CD4-positive, alpha-beta T cell treated with Interleukin-4 for 4 hours (primary cell): ENCODE measurements at regions not wholly inside any gene's neighbourhood (a gene's known extent, or its start where the extent isn't known, plus 50 kb on each side); places are given as distances from the start of the nearest gene placed in this dataset.

Experiments
- DNase-seq: peaks from one replicate; pipeline ENCODE4 v3.0.0-alpha.2; 2020

DNA sequence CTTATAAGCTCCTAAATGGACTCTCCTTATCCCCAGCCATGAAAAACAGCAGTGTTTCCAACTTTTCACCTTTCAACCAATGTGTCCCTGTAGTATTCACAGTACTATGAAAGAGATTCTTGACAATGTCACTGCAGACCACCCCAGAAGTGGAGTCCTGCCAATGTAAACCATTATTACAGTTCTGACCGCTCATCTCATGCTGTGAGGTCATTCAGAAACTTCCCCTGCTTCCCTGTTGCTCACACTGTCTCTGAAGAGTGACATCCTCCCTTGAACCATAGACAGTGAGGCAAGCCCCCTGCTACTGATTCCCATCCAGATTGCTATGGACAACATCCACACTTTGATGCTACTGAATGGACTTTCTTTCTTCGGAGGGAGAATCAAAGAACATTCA is 1523.7 kb upstream of the ACVR2A start:
- no peak for DNase-seq

DNA sequence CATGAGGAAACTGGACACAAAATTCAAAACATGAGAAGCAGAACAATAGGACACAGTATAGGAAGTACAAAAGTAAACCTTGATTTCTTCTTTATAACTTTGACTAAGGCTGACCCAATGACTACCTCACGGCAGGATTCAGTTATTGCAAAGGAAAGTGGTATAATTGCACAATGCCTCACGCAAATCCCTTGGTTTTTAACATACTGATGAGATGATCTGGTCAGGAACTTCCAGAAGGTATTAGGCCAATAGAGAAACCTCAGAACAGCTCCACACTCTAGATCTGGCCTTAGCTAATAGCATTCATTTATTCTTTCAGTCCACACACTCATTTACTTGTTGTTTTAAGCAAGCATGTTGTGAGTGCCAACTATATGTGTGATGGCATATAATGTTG is 1526.9 kb upstream of the ACVR2A start:
- DNase-seq: no peak

DNA sequence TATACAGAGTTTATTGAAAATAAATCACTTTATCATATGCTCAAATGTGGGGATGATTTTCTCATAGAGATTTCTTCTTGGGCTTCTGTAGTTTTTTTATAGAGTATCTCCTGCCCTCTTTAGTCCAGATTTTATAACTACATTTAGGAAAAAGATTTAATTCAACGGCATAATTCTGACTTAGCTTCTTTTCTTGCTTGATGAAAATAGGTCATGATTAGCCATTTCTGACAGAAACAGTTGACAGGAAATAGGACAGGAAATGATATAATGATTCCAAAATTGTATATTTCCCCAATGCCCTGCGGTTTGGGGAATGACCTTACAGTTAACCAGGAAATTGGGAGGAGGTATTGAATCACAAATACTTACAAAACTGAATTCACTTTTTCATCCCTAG is 1531.9 kb upstream of the ACVR2A start:
- DNase-seq: no peak

DNA sequence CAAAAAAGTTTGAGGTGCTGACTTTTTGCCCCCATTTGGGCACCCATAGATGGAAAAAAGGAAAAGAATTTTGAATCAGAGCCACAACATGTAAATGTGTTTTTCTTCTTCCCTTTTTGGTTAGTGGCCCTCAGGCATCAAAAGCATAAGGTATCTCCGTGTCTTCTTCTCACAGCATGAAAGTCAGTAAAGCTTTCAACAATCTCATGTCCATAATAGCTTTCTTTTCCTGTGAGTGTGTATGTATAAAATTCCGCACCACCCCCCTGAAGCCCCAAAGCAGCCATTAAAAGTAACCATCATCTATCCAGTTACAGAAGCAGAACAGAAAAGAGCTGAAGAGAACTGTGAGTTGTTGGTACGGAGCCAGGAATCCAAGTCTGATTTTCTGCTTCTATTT is 1539.7 kb upstream of the ACVR2A start:
- no peak for DNase-seq

DNA sequence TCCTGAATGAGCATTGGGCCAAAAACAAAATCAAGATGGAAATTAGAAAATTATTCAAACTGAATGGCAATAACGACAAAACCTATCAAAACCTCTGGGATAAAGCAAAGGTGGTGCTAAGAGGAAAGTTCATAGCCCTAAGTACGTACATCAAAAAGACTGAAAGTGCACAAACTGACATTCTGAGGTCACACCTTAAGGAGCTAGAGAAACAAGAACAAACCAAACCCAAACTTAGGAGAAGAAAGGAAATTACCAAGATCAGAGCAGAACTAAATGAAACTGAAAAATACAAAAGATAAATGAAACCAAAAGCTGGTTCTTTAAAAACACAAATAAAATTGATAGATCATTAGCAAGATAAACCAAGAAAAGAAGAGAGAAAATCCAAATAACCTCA is 1543.5 kb upstream of the ACVR2A start:
- no peak for DNase-seq

DNA sequence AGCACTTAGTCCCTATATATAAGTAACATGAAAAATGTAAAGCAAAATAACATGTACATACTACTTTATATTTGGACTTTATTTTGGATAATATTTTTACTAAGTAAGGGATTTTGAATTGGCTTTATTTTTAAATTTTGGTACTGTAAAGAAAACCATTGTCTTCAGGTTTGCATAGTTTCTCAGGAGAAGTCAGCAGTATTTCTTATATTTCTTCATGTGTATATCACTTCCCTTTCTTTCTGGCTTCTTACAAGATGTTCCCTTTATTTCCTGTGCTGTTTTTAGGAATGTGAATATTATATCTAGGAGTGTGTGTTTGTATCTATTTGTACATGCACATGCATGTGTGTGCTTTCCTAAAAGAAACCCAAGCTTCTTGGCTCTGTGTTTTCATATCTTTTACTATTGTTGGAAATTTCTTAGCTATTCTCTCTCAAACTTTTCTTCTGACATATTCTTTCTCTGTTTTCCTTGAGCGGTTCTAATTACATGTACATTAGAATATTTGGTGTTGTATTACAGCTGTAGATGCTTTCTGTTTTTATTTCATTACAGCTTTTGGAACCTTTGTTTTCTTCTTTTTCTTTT is 1549.7 kb upstream of the ACVR2A start:
- DNase-seq: no peak

DNA sequence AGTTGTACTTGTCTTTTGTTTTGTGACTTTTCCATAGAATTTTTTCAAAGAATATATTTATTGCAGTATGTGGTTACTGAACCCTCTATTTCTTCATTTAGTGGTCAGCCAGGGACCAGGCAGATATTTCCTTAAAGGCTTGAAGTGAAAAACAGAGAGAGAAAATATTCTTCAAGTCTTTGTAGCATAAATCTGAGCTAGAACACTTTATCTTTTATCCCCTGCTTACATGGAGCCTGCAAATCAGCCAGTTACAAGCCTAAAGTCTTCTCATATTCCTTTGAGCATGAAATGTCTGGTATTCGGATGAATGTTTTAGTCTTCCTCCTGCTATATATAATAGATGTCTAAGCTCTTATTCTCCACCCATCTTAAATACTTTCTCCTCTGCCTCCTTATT is 1557.5 kb upstream of the ACVR2A start:
- DNase-seq: no peak

DNA sequence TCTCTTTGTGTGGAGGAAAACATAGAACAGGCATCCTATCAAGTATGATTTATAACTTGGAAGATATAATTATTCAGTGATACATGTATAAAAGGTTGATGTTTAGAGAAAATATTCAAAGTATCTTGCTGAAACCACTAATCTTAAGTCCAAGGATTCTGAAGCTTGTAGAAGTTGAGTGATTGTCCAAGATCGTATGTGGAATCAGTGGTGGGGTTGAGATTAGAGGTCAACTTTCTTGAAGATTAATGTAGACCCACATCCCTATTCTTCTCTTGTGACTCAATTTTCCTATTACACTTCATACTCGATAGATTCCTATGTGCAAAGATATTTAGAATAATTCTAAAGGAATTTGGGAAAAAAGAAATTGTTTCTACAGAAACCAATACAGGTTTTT is 1565.9 kb upstream of the ACVR2A start:
- no peak for DNase-seq

DNA sequence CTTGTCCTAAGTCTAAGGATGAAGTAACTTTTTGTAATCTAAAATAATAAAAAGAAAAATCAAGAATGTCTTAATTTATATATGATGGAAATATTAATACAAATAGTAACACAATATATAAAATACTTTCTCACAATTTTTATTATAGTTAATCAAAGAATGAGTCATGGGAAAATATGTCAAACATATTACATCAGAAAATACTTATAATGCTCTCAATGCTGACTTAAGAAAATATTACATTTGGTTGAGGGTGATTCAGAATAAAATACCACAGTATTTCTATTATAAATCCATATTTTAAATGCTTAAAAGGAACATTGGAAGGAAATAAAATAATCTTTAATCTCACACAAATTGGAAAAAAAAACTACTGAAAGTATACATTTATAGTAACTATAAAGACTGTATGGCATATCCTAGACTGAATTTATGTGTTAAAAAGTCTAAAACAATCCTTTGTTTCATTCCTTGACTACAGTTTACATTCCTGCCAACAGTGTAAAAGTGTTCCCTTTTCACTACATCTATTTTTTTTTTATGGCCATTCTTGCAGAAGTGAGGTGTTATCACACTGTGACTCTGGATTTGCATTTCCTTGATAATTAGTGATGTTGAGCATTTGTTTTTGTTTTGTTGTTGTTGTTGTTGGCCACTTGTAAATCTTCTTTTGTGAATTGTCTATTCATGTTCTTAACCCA is 1573.5 kb upstream of the ACVR2A start:
- no peak for DNase-seq

DNA sequence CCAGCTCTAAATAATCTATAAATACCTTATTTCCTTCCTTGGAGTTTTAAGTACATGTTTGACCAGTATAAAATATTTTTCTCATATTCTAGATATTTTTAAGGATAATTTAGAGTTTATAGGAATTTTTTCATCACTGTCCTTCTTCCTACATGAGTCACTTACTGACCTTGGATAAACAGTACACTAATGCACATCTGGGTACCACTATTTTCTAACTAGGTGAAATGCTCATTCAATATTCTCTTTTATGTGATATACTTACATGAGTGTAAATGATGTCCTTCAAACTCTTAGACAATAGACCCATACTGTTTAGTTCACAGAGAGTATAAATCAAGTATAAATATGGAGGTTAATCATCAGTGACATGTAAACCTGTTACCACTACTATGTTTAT is 1574.2 kb upstream of the ACVR2A start:
- DNase-seq: no peak

DNA sequence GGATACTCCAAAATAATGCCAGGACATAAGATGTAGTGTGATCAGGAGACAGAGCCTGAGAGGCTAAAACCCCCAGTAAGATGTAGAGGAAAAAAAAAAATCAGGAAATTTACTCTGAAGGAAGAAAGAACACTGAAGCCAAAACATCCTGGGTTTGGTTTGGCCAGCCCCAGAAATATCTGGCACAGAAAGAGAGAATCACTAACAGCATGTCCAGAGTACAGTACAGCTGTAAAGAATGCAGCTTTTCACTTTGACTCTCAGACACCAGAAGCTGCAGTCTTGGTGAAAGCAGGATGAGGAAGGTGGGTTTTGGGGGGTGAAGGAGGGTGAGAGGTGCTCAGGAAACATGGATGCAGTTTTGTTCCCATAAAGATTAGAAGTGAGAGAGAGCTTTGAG is 1577.7 kb upstream of the ACVR2A start:
- no peak for DNase-seq

DNA sequence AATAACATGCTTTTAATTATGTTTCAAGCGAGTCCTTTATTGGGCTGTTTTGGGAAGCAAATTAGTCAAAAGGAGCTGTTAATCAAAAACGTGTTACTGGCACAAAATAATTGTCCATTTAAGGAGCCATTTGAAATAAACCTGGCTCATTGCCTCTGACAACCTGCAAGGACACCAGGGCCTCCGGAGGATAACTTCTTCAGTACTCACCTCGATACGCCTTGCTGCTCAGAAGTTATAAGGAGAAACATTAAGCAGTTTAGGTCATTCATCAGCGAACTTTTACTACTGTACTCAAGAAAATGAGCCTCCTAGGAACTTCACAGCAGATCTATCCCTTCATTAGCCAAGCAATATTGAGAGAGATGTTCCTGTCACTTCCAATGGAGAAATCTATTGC is 1579.2 kb upstream of the ACVR2A start:
- no peak for DNase-seq

DNA sequence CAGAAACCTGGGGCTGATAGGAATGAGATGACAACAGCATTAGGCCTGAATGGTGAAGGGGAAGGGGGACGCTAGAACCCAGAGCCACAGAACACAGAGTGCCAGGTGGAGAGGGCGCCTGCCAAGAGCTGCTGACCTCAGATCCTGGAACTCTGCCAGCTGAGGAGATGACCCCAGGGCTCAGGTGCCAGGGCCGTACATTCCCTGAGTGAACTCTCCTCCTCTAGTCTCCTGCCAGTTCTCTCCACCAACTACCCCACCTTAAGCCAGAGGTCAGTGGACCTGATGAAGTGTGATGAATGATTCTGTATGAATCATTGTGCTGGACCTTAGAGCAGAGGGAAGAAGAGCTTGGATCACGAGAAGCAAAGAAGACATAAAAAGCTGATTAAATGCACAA is 1582.2 kb upstream of the ACVR2A start:
- DNase-seq: no peak

DNA sequence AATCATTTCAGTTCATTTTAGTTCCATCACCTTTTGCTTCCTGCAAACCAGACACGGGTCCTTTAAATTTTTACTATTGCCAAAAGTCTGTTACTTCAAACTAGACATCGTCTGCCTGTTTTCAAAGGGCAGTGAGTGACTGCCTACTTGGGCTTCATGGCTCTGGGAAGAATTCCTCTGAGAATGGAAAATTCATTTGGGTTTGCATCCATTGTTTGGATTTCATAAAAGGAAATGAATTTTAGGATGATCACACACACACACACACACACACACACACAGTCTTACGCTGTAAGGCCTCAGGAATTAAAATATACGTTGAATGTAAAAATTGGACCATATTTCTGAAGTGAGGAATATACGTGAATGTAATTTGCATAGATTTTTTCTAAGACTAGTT is 1584.3 kb upstream of the ACVR2A start:
- no peak for DNase-seq

DNA sequence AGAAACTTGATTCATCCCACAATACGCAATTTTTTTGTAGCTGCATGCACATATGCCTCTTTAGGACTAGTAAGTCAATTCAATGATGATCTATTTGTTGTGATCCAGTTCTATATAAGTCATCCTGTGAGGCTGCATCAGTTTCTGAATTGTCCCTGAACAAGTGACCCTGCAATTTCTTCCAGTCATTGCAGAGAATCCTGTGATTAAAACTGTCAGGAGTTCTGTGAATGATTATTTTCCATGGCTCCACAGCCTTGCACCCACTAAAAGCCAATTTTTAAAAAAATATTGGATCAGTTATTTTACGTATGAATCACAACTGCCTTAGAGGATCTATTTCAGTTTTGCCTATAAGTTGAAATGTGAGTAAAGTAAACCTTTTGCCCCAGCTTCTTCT is 1585.0 kb upstream of the ACVR2A start:
- no peak for DNase-seq

DNA sequence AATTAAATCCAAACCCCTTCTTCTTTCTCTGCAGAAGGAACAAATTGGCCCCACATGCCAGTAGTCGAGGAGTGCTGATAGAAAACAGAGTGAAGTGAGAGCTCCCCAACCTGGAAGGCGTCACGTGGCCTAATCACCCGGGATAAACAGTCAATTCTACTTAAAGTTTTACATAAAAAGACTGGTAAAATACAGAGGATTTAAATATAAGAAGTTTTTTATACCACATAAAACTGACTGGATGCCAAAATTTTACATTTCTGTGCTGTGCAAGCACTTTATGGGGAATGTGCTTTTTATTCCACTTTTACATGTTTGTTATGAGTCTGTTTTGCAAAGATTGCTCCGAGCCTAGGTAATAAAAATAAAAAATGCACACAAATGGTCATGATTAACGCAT is 1586.8 kb upstream of the ACVR2A start:
- no peak for DNase-seq

DNA sequence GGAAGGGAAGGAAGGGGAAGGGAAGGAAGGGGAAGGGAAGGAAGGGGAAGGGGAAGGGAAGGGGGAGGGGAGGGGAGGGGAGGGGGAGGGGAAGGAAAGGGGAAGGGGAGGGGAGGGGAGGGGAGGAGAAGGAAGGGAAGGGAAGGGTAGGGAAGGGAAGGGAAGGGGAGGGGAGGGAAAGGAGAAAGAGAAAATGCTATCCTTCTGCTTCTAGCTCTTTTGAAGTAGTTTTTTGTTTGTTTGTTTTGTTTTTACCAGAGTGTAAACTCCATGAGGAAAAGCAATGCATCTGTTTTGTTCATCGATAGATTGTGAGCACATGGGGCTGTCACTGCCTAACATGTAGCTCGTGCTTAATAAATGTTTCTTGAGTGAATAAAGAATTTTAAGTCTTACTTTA is 1592.7 kb upstream of the ACVR2A start:
- DNase-seq: no peak

DNA sequence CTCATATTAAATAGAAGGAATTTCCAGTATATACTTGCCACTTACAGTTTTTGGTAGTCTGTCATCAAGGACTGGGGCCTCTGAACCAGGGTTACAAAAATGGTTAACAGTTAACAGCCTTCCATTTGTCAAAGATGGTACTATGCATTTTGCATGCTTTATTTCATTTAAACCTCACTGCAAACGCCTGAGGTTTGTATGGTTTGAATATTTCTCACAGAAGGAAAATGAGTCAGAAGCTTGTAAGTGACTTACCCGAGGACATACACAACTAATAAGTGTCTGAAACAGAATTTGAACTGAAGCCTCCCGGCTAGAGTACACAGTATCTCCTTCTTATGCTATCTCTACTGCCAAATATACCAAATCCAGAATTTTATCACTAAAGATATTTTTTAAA is 1593.5 kb upstream of the ACVR2A start:
- DNase-seq: no peak

DNA sequence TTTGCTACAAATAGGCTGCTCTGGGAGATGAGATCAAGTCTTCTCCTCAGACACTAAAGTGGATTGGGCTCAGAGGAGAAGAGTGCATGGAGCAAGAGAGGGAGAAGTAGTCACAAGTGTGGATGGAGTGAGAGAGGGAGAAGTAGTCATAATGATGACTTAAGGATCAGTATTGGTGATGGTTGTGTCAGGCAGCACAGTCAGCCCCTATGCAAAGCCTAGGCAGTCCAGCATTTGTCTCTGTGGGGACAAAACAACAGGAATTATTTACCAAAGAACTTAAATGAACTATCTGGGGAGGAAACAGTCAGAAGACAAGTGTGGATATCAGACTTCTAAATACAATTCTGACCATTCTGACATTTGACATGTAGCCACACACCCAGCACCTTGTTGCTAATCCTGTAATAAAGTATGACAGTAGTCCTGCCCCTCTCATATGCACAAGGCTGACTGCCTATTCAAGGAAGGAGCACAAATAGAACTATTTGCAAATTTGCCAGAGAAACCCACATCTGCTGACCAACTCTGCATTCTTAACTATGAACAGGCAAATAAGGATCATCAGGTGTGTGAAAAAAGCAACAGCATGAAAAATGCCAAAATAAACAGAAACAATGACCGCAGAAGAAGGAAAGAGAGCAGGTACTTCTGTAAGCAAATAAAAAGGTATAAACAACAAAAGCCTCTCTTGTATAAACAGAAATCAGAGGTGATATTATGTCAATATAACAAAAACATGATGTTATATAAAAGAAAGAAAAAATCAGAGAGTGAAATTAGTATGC is 1597.9 kb upstream of the ACVR2A start:
- no peak for DNase-seq

DNA sequence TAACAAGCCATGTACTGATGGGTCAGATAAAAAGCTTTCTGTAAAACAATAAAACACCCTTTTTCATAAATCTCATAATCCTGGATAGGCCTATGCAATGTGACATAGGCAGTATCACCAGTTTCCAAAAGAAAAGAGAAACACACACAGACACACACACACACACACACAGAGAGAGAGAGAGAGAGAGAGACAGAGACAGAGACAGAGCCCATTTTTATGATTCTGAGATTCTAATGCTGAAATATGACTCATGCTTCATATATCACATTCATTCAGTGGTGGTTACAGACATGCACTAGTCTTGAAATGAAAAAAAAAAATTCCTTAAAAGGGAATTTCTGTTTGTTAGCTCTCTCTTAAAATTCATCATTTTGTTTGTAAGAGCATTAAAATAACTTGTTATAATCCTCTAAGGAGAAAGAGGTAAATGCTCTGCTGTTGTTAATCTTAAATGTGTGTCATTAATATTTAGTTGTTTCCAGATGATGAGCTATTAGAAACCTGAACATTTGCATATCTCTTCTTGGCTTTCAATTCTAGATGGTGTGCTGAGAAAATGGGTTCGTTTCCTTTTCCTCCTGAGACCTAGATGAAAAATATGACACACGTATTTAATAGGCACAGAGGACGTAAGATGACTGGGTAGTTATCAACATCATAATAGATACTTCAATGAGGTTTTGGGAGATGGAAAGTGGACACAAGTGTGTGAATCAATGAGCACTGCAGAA is 1598.7 kb upstream of the ACVR2A start:
- DNase-seq: no peak

DNA sequence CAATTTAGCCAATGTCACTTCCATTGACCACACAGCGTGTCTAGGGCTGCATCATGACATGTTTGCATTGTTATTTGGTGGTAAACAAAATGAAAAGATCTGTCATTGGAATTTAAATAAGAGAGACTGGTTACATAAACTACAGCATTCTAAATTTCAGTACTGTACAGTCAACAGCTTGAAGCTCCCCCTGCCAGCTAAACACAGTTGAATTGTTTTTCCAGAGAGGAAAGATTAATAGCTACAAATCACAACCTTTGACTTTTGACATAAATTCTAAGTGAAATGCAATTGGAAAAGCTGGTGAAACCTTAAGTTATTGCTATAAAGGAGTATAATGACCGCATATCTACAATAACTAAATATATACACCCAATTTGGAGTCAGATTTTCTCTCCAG is 1600.0 kb upstream of the ACVR2A start:
- DNase-seq: no peak

DNA sequence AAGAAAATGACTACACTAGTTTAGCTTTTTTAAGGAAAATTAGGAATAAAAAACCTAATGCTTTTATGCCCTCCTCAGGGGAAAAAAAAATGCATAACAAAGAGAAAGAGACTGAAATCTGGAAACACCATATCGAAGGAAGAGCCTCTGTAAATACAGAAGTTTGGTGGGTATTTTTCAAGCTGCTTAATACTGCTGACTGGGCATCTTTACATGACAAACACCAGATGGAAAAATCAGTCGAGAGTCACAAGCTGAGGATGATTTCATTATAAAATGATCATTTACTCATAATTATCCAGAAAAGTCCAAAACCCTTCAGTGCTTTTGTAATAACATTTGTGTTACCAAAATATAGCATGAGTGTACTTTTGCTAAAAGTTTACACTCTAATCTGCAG is 1600.7 kb upstream of the ACVR2A start:
- DNase-seq: no peak

DNA sequence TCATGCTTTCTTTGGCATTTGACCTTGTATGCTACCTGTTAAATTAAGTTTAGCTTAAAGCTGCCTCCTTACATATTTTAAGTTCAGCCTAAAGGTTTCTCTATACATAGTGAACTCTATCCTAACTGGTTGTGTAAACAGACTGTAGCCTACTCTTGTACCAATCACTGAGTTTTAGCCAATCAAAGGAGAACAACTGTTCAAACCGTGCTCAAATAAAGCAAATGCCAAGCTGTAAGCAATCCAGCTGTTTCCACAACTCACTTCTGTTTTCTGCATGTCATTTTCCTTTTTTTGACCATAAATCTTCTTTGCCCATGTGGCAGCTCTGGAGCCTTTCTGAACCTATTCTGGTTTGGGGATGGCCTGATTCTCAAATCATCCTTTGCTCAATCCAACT is 1603.8 kb upstream of the ACVR2A start:
- DNase-seq: no peak

DNA sequence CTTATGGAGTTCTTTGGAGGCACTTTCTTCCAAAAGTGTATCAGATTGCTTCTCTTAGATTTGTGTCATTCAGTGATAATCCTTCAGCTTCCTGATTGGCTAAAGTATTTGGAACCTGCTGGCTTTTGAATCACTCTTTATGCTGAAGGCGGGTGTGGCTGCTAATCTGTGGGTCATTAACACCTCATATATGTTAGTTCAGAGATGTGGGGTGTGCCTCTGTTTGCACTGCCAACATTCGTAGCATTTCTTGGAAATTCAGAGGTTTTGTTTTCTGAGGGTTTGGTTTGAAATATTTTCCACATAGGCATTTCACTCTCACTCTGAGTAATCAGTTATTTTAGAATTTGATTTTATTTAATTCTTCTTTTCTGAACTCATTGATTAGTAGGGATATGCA is 1604.4 kb upstream of the ACVR2A start:
- no peak for DNase-seq
